ENCODE measurements at regions not wholly inside any gene's neighbourhood (a gene's known extent, or its start where the extent isn't known, plus 50 kb on each side); places are given as distances from the start of the nearest gene placed in this dataset.

DNA sequence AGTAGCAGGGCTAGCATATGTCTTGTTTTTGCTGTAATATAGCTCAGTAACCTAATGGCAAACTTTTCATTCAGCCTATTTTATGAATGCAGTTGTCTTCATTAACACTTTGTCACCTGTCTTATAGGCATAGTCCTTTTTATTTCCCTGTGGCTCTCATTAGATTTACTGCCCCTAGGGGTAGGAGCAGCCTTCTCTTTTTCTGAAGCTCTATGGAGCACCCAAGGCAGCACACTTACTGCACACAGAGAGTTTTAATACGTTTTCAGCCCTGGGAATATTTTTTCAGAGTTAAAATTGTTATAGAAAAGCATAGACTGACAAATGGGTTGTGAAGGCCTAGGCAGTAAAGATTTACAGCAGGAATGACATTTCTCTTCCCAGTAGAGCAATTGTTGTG lies 406.8 kb downstream of the TMA16 start:
- Mint-ChIP-seq H3K27me3 (no peaks in the 10 kb centered on the region), H3K27ac (no peak overlapping the region), H3K4me3 (no peak overlapping the region), H3K9me3 (no peaks in the 10 kb centered on the region), H3K4me1 (no peaks in the 10 kb centered on the region), H3K36me3 (no peaks in the 10 kb centered on the region)
- no peak for ATAC-seq (ENCODE audit: low read depth)
- POLR2A ChIA-PET = no interaction called here
- no peak for DNase-seq

DNA sequence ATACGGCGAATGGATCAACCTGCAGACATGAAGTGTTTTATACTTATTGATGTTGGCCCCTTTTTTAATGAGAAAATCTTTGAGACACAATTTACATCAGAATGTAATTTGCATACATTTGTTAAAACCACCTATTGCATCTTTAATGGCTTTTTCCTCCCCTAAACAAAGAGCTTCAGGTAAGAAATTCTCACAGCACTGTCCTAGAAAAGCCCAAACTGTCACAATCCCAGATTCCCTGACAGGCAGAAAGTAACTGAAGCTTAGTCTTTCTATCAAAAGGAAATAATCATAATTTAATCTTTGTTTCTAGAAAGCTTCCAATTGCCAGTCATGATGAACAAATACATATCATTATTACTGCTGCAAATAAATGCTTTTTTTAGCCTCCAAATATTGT lies 407.9 kb downstream of the TMA16 start:
- H3K27me3 Mint-ChIP-seq = no peaks in the 10 kb centered on the region
- no peaks in the 10 kb centered on the region for H3K36me3 Mint-ChIP-seq
- H3K9me3 Mint-ChIP-seq = no peaks in the 10 kb centered on the region
- no peak overlapping the region for H3K4me3 Mint-ChIP-seq
- DNase-seq = no peak
- no peak for ATAC-seq (ENCODE audit: low read depth)
- H3K27ac Mint-ChIP-seq = no peak overlapping the region
- no peaks in the 10 kb centered on the region for H3K4me1 Mint-ChIP-seq
- POLR2A ChIA-PET = no interaction called here

DNA sequence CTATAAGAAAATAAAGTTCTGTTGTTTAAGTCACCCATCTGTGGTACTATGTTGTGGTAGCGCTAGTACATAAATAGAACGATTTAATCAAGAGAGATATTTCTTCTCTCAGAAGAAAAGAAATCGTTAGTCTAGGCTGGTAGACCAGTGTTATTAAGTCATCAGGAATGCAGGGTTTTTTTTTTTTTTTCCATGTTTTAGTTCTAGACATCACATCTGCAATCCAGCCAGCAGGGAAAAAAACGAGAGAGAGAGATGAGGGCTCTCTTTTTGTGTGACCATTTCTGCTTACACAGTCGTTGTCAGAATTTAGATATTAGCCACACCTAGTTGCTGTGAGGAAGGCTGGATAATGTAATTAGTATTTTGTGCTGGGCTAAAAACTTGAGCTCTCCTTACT lies 417.4 kb downstream of the TMA16 start:
- H3K27ac Mint-ChIP-seq = no peak overlapping the region
- no peaks in the 10 kb centered on the region for H3K9me3 Mint-ChIP-seq
- H3K4me3 Mint-ChIP-seq = no peak overlapping the region
- POLR2A ChIA-PET = no interaction called here
- H3K4me1 Mint-ChIP-seq = peaks cover 2% of the 10 kb centered on the region
- DNase-seq (no peak), ATAC-seq (ENCODE audit: low read depth) (no peak)
- no peaks in the 10 kb centered on the region for H3K36me3 Mint-ChIP-seq
- no peaks in the 10 kb centered on the region for H3K27me3 Mint-ChIP-seq

- DNase-seq (no peak), ATAC-seq (ENCODE audit: low read depth) (no peak)
- H3K27ac Mint-ChIP-seq = no peak overlapping the region
- H3K36me3 Mint-ChIP-seq = no peaks in the 10 kb centered on the region
- POLR2A ChIA-PET = no interaction called here
- peaks cover 2% of the 10 kb centered on the region for H3K4me1 Mint-ChIP-seq
- H3K4me3 Mint-ChIP-seq = no peak overlapping the region
- H3K27me3 Mint-ChIP-seq = no peaks in the 10 kb centered on the region
- H3K9me3 Mint-ChIP-seq = no peaks in the 10 kb centered on the region
Observed at GRCh38 chr4:163913571-163913970, 419.1 kb downstream of the TMA16 start.

- no peak for ATAC-seq (ENCODE audit: low read depth)
- no peak overlapping the region for H3K27ac Mint-ChIP-seq
- peaks cover 2% of the 10 kb centered on the region for H3K4me1 Mint-ChIP-seq
- no peaks in the 10 kb centered on the region for H3K36me3 Mint-ChIP-seq
- no peak overlapping the region for H3K4me3 Mint-ChIP-seq
- no peaks in the 10 kb centered on the region for H3K9me3 Mint-ChIP-seq
- POLR2A ChIA-PET = no interaction called here
- H3K27me3 Mint-ChIP-seq = no peaks in the 10 kb centered on the region
- no peak for DNase-seq
Observed at GRCh38 chr4:163915896-163916295, 421.4 kb downstream of the TMA16 start.

DNA sequence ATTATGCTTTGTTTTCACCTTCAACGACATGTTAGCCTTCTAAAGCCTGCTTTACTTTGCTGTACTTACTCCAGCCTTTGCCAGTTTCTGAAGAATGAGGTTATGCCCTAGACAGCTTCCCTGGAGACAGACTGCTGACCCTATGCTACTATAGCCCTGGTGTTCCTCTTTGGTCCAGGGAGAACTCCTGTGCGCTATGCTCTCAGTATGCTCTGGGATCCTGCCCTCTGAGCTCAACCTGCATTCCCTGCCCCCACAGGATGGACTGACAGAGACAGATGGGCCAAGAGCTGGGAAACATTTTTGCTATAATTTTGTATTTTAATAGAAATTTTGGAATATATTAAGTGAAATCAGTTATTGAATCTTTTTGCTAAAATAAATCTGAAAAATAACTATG lies 425.9 kb downstream of the TMA16 start:
- H3K4me3 Mint-ChIP-seq = no peak overlapping the region
- ATAC-seq (ENCODE audit: low read depth) (no peak), DNase-seq (no peak)
- no peak overlapping the region for H3K27ac Mint-ChIP-seq
- H3K4me1 Mint-ChIP-seq = no peaks in the 10 kb centered on the region
- no peaks in the 10 kb centered on the region for H3K36me3 Mint-ChIP-seq
- POLR2A ChIA-PET = no interaction called here
- H3K9me3 Mint-ChIP-seq = no peaks in the 10 kb centered on the region
- H3K27me3 Mint-ChIP-seq = no peaks in the 10 kb centered on the region

GRCh38 chr4:163922302-163922701 lies 427.8 kb downstream of the TMA16 start:
- no peak overlapping the region for H3K27ac Mint-ChIP-seq
- H3K9me3 Mint-ChIP-seq = no peaks in the 10 kb centered on the region
- H3K4me1 Mint-ChIP-seq = no peaks in the 10 kb centered on the region
- POLR2A ChIA-PET = interaction anchor here (0.6 kb wide), 1 partner anchor 227 kb away, joined by 3 read pairs; no protein-coding TSS in a partner anchor
- ATAC-seq (ENCODE audit: low read depth) (no peak), DNase-seq (no peak)
- no peak overlapping the region for H3K4me3 Mint-ChIP-seq
- H3K36me3 Mint-ChIP-seq = no peaks in the 10 kb centered on the region
- H3K27me3 Mint-ChIP-seq = no peaks in the 10 kb centered on the region

GRCh38 chr4:163923092-163923491 lies 428.6 kb downstream of the TMA16 start:
- ATAC-seq (ENCODE audit: low read depth) (no peak), DNase-seq (no peak)
- POLR2A ChIA-PET = no interaction called here
- Mint-ChIP-seq H3K9me3 (no peaks in the 10 kb centered on the region), H3K4me3 (no peak overlapping the region), H3K4me1 (no peaks in the 10 kb centered on the region), H3K36me3 (no peaks in the 10 kb centered on the region), H3K27me3 (no peaks in the 10 kb centered on the region), H3K27ac (no peak overlapping the region)

DNA sequence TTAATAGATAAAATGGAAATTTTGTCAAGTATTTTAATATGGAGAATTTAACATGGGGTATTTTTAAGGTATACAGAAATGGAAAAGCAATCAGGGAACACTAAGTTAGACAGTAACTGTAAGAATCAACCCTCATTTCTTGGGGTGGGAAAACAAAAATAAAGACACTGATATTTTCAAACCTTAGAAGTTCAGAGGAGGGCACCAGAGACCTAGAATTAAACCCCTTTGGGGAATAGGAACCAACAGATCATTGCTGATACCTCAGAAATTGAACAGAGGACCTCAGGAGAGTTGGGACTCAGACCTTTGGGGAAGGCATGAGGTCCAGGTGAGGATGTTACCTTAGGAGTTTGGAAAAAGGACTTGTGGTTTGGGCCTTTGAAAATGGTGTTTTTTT lies 435.6 kb downstream of the TMA16 start:
- Mint-ChIP-seq H3K27me3 (no peaks in the 10 kb centered on the region), H3K27ac (no peak overlapping the region), H3K4me1 (no peaks in the 10 kb centered on the region), H3K4me3 (no peak overlapping the region), H3K36me3 (no peaks in the 10 kb centered on the region), H3K9me3 (peaks cover 3% of the 10 kb centered on the region)
- DNase-seq (no peak), ATAC-seq (ENCODE audit: low read depth) (no peak)
- POLR2A ChIA-PET = no interaction called here

DNA sequence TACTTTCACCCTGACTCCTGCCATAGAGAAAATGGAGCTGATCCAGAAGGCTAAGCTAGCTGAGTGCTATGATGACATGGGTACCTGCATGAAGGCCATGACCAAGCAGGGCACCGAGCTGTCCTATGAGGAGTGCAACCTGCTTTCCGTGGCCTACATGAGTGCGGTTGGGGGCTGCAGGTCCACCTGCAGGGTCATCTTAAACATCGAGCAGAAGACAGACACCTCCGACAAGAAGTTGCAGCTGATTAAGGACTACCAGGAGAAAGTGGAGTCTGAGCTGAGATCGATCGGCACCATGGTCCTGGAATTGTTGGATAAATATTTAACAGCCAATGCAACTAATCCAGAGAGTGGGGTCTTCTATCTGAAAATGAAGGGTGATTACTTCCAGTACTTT lies 438.0 kb downstream of the TMA16 start:
- Mint-ChIP-seq H3K27me3 (no peaks in the 10 kb centered on the region), H3K4me3 (no peak overlapping the region), H3K36me3 (no peaks in the 10 kb centered on the region), H3K27ac (no peak overlapping the region), H3K9me3 (peaks cover 3% of the 10 kb centered on the region), H3K4me1 (no peaks in the 10 kb centered on the region)
- ATAC-seq (ENCODE audit: low read depth) (no peak), DNase-seq (no peak)
- POLR2A ChIA-PET = no interaction called here

- Mint-ChIP-seq H3K4me1 (no peaks in the 10 kb centered on the region), H3K4me3 (no peak overlapping the region), H3K27me3 (no peaks in the 10 kb centered on the region), H3K27ac (no peak overlapping the region), H3K9me3 (peaks cover 2% of the 10 kb centered on the region), H3K36me3 (no peaks in the 10 kb centered on the region)
- ATAC-seq (ENCODE audit: low read depth) = no peak
- DNase-seq = no peak
- POLR2A ChIA-PET = no interaction called here
Observed at GRCh38 chr4:163939597-163939996, 445.1 kb downstream of the TMA16 start.

DNA sequence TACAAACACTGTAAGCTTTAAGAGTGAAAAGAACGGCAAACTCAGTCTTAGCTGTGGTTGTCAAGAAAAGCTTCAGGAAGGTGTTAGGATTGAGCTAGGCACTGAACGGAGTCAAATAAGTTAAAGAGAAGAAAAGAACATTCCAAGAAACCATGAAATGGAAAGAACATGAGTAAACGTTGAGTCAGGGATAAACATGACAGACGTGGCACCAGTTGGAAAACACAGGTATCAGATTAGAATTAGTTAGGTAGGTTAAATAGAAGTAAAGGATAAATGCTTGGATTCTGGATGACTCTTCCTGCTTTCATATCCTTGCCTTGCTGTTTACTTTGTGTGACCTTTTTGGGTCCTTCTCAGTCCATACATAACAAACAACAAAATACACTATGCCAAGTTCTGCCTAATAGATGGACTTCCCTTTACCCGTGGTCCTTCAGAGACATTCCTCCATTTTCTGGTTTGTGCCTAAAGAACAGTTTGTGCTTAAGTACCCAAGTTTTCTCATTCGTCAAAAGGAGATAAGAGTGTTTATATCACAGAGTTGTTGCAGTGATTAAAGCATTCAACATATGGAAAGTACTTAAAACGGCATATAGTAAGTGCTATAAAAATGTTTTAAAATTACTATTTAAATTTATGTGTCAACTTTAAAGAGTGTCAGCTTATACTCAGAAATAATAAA lies 446.9 kb downstream of the TMA16 start:
- Mint-ChIP-seq H3K27me3 (no peaks in the 10 kb centered on the region), H3K4me3 (no peak overlapping the region), H3K9me3 (no peaks in the 10 kb centered on the region), H3K36me3 (no peaks in the 10 kb centered on the region), H3K4me1 (no peaks in the 10 kb centered on the region), H3K27ac (no peak overlapping the region)
- POLR2A ChIA-PET = no interaction called here
- ATAC-seq (ENCODE audit: low read depth) (no peak), DNase-seq (no peak)

DNA sequence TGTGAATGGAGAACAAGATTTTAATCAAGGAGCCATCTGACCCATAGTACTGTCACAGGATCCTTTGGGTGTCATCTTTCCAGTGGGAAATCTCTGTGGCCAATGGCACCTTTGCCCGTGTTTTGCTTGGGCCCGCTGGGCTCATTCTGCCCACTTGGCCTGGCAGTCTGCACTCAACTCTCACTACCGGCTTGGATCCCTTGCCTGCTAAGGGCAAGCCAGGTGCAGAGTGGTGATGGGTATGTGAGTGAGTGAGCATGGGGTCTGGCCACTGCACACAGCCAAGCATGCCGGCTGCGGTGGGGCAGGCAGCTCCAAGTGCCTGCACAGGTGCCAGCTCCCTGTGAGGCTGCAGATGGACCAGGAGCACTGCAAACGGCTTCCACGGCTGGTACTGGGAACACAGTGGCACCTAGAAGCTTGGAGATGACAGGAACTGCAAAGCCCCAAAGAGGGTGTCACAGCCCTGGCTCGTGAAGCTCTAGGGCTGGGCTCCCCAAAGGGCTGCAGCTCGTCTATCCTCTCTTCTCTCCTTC lies 454.5 kb downstream of the TMA16 start:
- no peaks in the 10 kb centered on the region for H3K27me3 Mint-ChIP-seq
- no peaks in the 10 kb centered on the region for H3K9me3 Mint-ChIP-seq
- DNase-seq (no peak), ATAC-seq (ENCODE audit: low read depth) (no peak)
- no peaks in the 10 kb centered on the region for H3K4me1 Mint-ChIP-seq
- POLR2A ChIA-PET = no interaction called here
- no peaks in the 10 kb centered on the region for H3K36me3 Mint-ChIP-seq
- no peak overlapping the region for H3K27ac Mint-ChIP-seq
- H3K4me3 Mint-ChIP-seq = no peak overlapping the region

DNA sequence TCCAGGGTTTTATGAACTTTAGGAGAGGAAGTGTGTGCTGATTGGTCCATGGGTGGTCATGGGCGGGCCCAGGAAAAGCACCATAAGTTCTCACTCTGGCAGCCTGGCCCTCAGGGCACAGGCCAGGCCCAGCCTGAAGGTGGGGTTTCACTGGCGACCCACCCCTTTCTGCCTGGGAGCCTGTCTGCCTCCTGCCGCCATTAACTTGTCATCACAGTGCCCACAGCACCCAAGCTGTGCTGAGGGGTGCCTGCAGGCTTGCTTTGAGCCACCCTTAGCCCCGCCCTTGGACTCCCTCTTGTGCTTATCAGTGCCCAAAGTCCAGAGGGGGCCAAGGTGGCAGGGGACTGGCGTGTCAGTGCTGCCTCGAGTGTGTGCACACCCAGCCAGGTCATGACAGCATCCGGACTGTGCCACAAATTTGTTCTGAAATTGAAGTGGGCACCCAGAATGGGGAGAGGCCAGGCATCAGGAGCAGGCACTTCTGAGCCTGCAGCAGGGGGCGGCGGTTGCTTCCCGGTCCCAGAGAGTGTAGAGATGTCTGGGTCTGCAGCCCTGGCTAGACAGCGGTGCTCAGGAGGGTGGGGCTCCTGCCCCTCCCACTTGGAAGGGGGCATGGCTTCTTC lies 455.6 kb downstream of the TMA16 start:
- ATAC-seq (ENCODE audit: low read depth) (no peak), DNase-seq (no peak)
- no peaks in the 10 kb centered on the region for H3K4me1 Mint-ChIP-seq
- no peak overlapping the region for H3K4me3 Mint-ChIP-seq
- H3K9me3 Mint-ChIP-seq = no peaks in the 10 kb centered on the region
- no peaks in the 10 kb centered on the region for H3K27me3 Mint-ChIP-seq
- no peaks in the 10 kb centered on the region for H3K36me3 Mint-ChIP-seq
- POLR2A ChIA-PET = no interaction called here
- no peak overlapping the region for H3K27ac Mint-ChIP-seq
